Endodermal cell (in vitro differentiated cells): ENCODE measurements at regions not wholly inside any gene's neighbourhood (a gene's known extent, or its start where the extent isn't known, plus 50 kb on each side); places are given as distances from the start of the nearest gene placed in this dataset.

Experiments used
- DNase-seq: peaks from one replicate; pipeline ENCODE4 v3.0.0-alpha.2; 2017
- H3K27ac ChIP-seq: 2 replicates; pipeline ENCODE4 v1.5.1; 2013; ENCODE audit warnings: mild to moderate bottlenecking, low read depth, low read length, moderate library complexity
- H3K27me3 ChIP-seq: 2 replicates; pipeline ENCODE4 v1.6.1; 2013; ENCODE audit warnings: mild to moderate bottlenecking, low read length, moderate library complexity; ENCODE audit not compliant: insufficient read depth, control insufficient read depth, poor library complexity, severe bottlenecking
- H3K36me3 ChIP-seq: 2 replicates; pipeline ENCODE4 v1.7.0; 2013; ENCODE audit warnings: mild to moderate bottlenecking, low read length, moderate library complexity; ENCODE audit not compliant: control insufficient read depth, insufficient read depth
- H3K4me1 ChIP-seq: one replicate; pipeline ENCODE4 v1.7.0; 2013; ENCODE audit warnings: low read length; ENCODE audit not compliant: control insufficient read depth, insufficient read depth
- H3K4me3 ChIP-seq: 2 replicates; pipeline ENCODE4 v1.5.1; 2013; ENCODE audit warnings: mild to moderate bottlenecking, low read length, moderate library complexity
- H3K9ac ChIP-seq: 2 replicates; pipeline ENCODE4 v1.6.1; 2013; ENCODE audit warnings: mild to moderate bottlenecking, low read length, moderate library complexity; ENCODE audit not compliant: poor library complexity, severe bottlenecking; ENCODE audit errors: extremely low read depth
- H3K9me3 ChIP-seq: 2 replicates; pipeline ENCODE4 v1.6.1; 2013; ENCODE audit warnings: mild to moderate bottlenecking, low read length, moderate library complexity; ENCODE audit not compliant: control insufficient read depth
- H3K27ac Mint-ChIP-seq: 2 replicates; pipeline ENCODE4 v1.8.0; 2020; ENCODE audit warnings: mixed read lengths
- H3K27me3 Mint-ChIP-seq: 2 replicates; pipeline ENCODE4 v1.8.0; 2021; ENCODE audit warnings: mild to moderate bottlenecking, mixed read lengths; ENCODE audit not compliant: insufficient read depth
- H3K36me3 Mint-ChIP-seq: 2 replicates; pipeline ENCODE4 v1.8.0; 2020; ENCODE audit warnings: low read depth, mixed read lengths
- H3K4me1 Mint-ChIP-seq: 2 replicates; pipeline ENCODE4 v1.8.0; 2020; ENCODE audit warnings: mixed read lengths
- H3K4me3 Mint-ChIP-seq: 2 replicates; pipeline ENCODE4 v1.8.0; 2020; ENCODE audit warnings: mild to moderate bottlenecking, moderate library complexity, mixed read lengths
- H3K9me3 Mint-ChIP-seq: 2 replicates; pipeline ENCODE4 v1.8.0; 2020; ENCODE audit warnings: mild to moderate bottlenecking, mixed read lengths
- CTCF ChIP-seq: fragments of 200-600 bp; sonication (generic); conservative IDR thresholded peaks from 2 replicates; pipeline ENCODE4 v1.5.0; 2021; ENCODE audit warnings: antibody characterized with exemption, mild to moderate bottlenecking
- WGBS, 2 experiments: methylation state at CpG; one replicate each; pipeline versions ENCODE4 v1.1.5 to v1.1.7; 2013; ENCODE audit warnings: missing lambda C conversion rate in 2 of 2, mixed read lengths in 1 of 2; ENCODE audit not compliant: insufficient coverage in 1 of 2, insufficient read length in 1 of 2; 5-methylcytosine and 5-hydroxymethylcytosine counted together

GRCh38 chr15:38085114-38085513 lies 150.7 kb downstream of the TMCO5A start:
- H3K27me3 Mint-ChIP-seq = no peaks in the 10 kb centered on the region
- WGBS, 2 experiments = 94 to 95% methylated on average over 3 to 7 of the region's 7 CpGs
- H3K9me3 Mint-ChIP-seq = no peaks in the 10 kb centered on the region
- Histone ChIP-seq H3K9me3 (no peaks in the 10 kb centered on the region), H3K4me1 (no peaks in the 10 kb centered on the region), H3K36me3 (no peaks in the 10 kb centered on the region), H3K9ac (no peak overlapping the region), H3K27me3 (peaks cover 5% of the 10 kb centered on the region), H3K4me3 (no peak overlapping the region), H3K27ac (no peak overlapping the region)
- no peak overlapping the region for H3K4me3 Mint-ChIP-seq
- no peak for DNase-seq
- no peak for TF ChIP-seq CTCF
- no peak overlapping the region for H3K27ac Mint-ChIP-seq
- H3K4me1 Mint-ChIP-seq = peaks cover 3% of the 10 kb centered on the region
- no peaks in the 10 kb centered on the region for H3K36me3 Mint-ChIP-seq

- Histone ChIP-seq H3K4me3 (no peak overlapping the region), H3K27me3 (peaks cover 5% of the 10 kb centered on the region), H3K4me1 (no peaks in the 10 kb centered on the region), H3K9me3 (no peaks in the 10 kb centered on the region), H3K27ac (no peak overlapping the region), H3K9ac (no peak overlapping the region), H3K36me3 (no peaks in the 10 kb centered on the region)
- Mint-ChIP-seq H3K9me3 (no peaks in the 10 kb centered on the region), H3K4me3 (no peak overlapping the region), H3K27me3 (no peaks in the 10 kb centered on the region), H3K36me3 (no peaks in the 10 kb centered on the region), H3K27ac (no peak overlapping the region), H3K4me1 (peaks cover 7% of the 10 kb centered on the region)
- WGBS, 2 experiments = 83% methylated on average over 1 of the region's 1 CpG; no CpG with 5 or more reads in 1 of the 2 experiments
- no peak for DNase-seq
- TF ChIP-seq CTCF = no peak
Observed at GRCh38 chr15:38085931-38086568, 151.6 kb downstream of the TMCO5A start.

- peaks cover 7% of the 10 kb centered on the region for H3K4me1 Mint-ChIP-seq
- DNase-seq = no peak
- H3K4me1 ChIP-seq = no peaks in the 10 kb centered on the region
- TF ChIP-seq CTCF = no peak
- H3K27me3 ChIP-seq = peaks cover 5% of the 10 kb centered on the region
- no peaks in the 10 kb centered on the region for H3K36me3 ChIP-seq
- H3K27me3 Mint-ChIP-seq = no peaks in the 10 kb centered on the region
- no peak overlapping the region for H3K27ac ChIP-seq
- no peak overlapping the region for H3K9ac ChIP-seq
- no peaks in the 10 kb centered on the region for H3K36me3 Mint-ChIP-seq
- H3K9me3 Mint-ChIP-seq = no peaks in the 10 kb centered on the region
- no peaks in the 10 kb centered on the region for H3K9me3 ChIP-seq
- no peak overlapping the region for H3K27ac Mint-ChIP-seq
- no peak overlapping the region for H3K4me3 Mint-ChIP-seq
- H3K4me3 ChIP-seq = no peak overlapping the region
- WGBS, 2 experiments = 100% methylated on average over 1 of the region's 2 CpGs; no CpG with 5 or more reads in 1 of the 2 experiments
Observed at GRCh38 chr15:38086611-38087010, 152.2 kb downstream of the TMCO5A start.
